ENCODE measurements at regions not wholly inside any gene's neighbourhood (a gene's known extent, or its start where the extent isn't known, plus 50 kb on each side); places are given as distances from the start of the nearest gene placed in this dataset.

GRCh38 chr1:222996310-222996975, 146.6 kb downstream of the TLR5 start:
- H3K4me1 Mint-ChIP-seq (ENCODE audit: low read depth, unreplicated experiment) = peaks cover 27% of the 10 kb centered on the region
- peak overlapping the region; percentile 75 for H3K27ac Mint-ChIP-seq (ENCODE audit: unreplicated experiment)
- TF ChIP-seq CTCF (IDR thresholded peaks at IDR 0.05; ENCODE audit: unreplicated experiment) = no peak
- no peaks in the 10 kb centered on the region for H3K36me3 Mint-ChIP-seq (ENCODE audit: insufficient read depth, unreplicated experiment)
- no peaks in the 10 kb centered on the region for H3K9me3 Mint-ChIP-seq (ENCODE audit: low read depth, unreplicated experiment)
- CTCF ChIA-PET = no interaction called here
- no peak for DNase-seq
- intact Hi-C loops (cut with micrococcal nuclease; ENCODE audit: unreplicated experiment) = loop anchor here (5.0 kb wide), 1 partner anchor 154 kb away; no protein-coding TSS in a partner anchor
- no peaks in the 10 kb centered on the region for H3K27me3 Mint-ChIP-seq (ENCODE audit: unreplicated experiment)
- no TSS peak for BruUV-seq (replicated peaks)
- peak overlapping the region; percentile 8 for H3K4me3 Mint-ChIP-seq (ENCODE audit: low read depth, unreplicated experiment)

GRCh38 chr1:223000632-223001031, 142.4 kb downstream of the TLR5 start:
- intact Hi-C loops (cut with micrococcal nuclease; ENCODE audit: unreplicated experiment) = no loop called here
- no peak overlapping the region for H3K4me3 Mint-ChIP-seq (ENCODE audit: low read depth, unreplicated experiment)
- H3K27ac Mint-ChIP-seq (ENCODE audit: unreplicated experiment) = no peak overlapping the region
- H3K36me3 Mint-ChIP-seq (ENCODE audit: insufficient read depth, unreplicated experiment) = no peaks in the 10 kb centered on the region
- no TSS peak for BruUV-seq (replicated peaks)
- peaks cover 11% of the 10 kb centered on the region for H3K4me1 Mint-ChIP-seq (ENCODE audit: low read depth, unreplicated experiment)
- CTCF ChIA-PET = no interaction called here
- no peaks in the 10 kb centered on the region for H3K9me3 Mint-ChIP-seq (ENCODE audit: low read depth, unreplicated experiment)
- no peak for DNase-seq
- no peaks in the 10 kb centered on the region for H3K27me3 Mint-ChIP-seq (ENCODE audit: unreplicated experiment)
- no peak for TF ChIP-seq CTCF (IDR thresholded peaks at IDR 0.05; ENCODE audit: unreplicated experiment)

- Mint-ChIP-seq H3K4me1 (ENCODE audit: low read depth, unreplicated experiment) (no peaks in the 10 kb centered on the region), H3K36me3 (ENCODE audit: insufficient read depth, unreplicated experiment) (no peaks in the 10 kb centered on the region), H3K4me3 (ENCODE audit: low read depth, unreplicated experiment) (no peak overlapping the region), H3K27ac (ENCODE audit: unreplicated experiment) (no peak overlapping the region), H3K9me3 (ENCODE audit: low read depth, unreplicated experiment) (no peaks in the 10 kb centered on the region), H3K27me3 (ENCODE audit: unreplicated experiment) (no peaks in the 10 kb centered on the region)
- TF ChIP-seq CTCF (IDR thresholded peaks at IDR 0.05; ENCODE audit: unreplicated experiment) = no peak
- BruUV-seq (replicated peaks) = no TSS peak
- CTCF ChIA-PET = interaction anchor here (0.8 kb wide), 1 partner anchor 8 kb away, joined by 3 read pairs; no protein-coding TSS in a partner anchor
- intact Hi-C loops (cut with micrococcal nuclease; ENCODE audit: unreplicated experiment) = no loop called here
- no peak for DNase-seq
These were observed 141.1 kb downstream of the TLR5 start for GRCh38 chr1:223001653-223002634.

- Mint-ChIP-seq H3K36me3 (ENCODE audit: insufficient read depth, unreplicated experiment) (no peaks in the 10 kb centered on the region), H3K4me3 (ENCODE audit: low read depth, unreplicated experiment) (no peak overlapping the region), H3K27ac (ENCODE audit: unreplicated experiment) (no peak overlapping the region), H3K9me3 (ENCODE audit: low read depth, unreplicated experiment) (no peaks in the 10 kb centered on the region), H3K27me3 (ENCODE audit: unreplicated experiment) (no peaks in the 10 kb centered on the region), H3K4me1 (ENCODE audit: low read depth, unreplicated experiment) (no peaks in the 10 kb centered on the region)
- no TSS peak for BruUV-seq (replicated peaks)
- intact Hi-C loops (cut with micrococcal nuclease; ENCODE audit: unreplicated experiment) = no loop called here
- no peak for DNase-seq
- TF ChIP-seq CTCF (IDR thresholded peaks at IDR 0.05; ENCODE audit: unreplicated experiment) = no peak
- CTCF ChIA-PET = no interaction called here
These were observed 139.5 kb downstream of the TLR5 start for GRCh38 chr1:223003549-223003948.
